ENCODE measurements at regions not wholly inside any gene's neighbourhood (a gene's known extent, or its start where the extent isn't known, plus 50 kb on each side); places are given as distances from the start of the nearest gene placed in this dataset.

DNA sequence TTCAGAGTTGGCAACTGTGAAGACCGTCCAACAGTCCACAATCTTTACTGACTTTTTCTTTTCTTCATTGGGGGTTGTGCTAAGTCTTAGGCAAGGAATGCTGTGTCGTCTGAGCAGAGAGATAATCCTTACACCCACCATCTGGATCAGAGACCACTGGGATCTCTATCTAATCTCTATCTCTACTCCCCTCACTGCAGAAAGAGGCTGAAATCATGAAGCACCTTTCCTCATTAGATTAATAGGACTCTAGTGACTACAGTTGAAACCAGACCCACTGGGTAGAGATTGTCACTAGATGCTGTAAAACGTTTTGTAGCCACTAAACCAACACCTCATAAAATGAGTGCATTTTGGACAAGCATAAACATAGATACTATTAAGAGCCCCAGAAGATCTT is 387.4 kb upstream of the CELF2 start:
- TF ChIP-seq, protein P1, sequence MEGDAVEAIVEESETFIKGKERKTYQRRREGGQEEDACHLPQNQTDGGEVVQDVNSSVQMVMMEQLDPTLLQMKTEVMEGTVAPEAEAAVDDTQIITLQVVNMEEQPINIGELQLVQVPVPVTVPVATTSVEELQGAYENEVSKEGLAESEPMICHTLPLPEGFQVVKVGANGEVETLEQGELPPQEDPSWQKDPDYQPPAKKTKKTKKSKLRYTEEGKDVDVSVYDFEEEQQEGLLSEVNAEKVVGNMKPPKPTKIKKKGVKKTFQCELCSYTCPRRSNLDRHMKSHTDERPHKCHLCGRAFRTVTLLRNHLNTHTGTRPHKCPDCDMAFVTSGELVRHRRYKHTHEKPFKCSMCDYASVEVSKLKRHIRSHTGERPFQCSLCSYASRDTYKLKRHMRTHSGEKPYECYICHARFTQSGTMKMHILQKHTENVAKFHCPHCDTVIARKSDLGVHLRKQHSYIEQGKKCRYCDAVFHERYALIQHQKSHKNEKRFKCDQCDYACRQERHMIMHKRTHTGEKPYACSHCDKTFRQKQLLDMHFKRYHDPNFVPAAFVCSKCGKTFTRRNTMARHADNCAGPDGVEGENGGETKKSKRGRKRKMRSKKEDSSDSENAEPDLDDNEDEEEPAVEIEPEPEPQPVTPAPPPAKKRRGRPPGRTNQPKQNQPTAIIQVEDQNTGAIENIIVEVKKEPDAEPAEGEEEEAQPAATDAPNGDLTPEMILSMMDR (IDR thresholded peaks at IDR 0.05) = no peak
- no peak for TF ChIP-seq POLR2A (IDR thresholded peaks at IDR 0.05)
